ENCODE measurements at regions not wholly inside any gene's neighbourhood (a gene's known extent, or its start where the extent isn't known, plus 50 kb on each side); places are given as distances from the start of the nearest gene placed in this dataset.
"Not testable (repeated sequence)": the region's sequence is repeated elsewhere in the genome, so short reads cannot be mapped to it uniquely, and the experiment has no call there.

GRCh38 chr22:49519117-49519737, 308.4 kb downstream of the BRD1 start:
- no peak for DNase-seq

DNA sequence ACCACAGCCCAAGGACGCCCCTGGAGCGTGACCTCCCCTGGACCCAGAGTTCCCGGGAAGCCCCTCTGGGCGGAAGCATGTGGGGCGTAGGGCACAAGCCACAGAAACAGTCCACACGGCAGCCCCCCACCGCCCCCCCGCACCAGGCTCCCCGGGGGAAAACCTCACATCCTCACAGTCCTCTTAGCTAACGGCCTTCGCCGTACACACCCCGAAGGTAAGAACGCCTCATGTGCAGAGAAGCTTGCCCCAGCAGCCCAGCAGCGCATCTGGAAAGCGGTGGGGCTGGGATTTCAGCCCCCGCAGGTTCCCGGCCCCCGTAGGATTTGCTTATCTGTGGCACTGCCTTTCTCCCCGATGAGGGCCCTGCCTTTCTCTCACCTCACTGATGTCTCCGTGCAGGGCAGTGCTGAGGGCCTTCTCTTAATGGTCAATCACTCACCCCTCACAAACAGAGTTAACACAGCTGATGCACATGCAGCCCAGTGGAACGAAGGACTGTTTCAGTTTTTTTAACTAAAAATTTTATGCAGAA, 309.2 kb downstream of the BRD1 start:
- DNase-seq = no peak

DNA sequence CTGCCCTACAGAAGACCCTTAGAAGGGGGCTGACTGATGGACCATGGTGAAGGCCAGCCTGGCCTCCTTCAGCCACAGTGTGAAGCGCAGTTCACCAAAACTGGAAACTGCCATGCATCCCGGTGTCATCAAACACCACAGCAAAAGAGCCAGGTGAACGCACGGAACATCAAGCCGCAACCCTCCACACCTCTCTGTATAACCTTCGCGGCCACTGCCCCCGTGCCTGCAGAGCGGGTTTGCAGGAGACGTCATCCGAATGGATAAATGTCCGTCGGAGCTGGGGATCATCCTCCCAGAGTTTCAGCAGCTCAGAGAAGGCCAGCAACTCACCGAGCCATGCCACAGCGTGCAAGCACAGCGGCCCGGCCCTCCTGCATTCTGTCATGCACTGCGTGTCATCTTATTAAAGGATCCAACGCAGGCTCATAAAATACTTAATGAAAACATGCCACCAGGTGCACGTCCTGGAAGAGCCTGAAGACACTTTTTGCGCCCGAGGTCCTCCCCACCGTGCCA, 309.9 kb downstream of the BRD1 start:
- DNase-seq = no peak

DNA sequence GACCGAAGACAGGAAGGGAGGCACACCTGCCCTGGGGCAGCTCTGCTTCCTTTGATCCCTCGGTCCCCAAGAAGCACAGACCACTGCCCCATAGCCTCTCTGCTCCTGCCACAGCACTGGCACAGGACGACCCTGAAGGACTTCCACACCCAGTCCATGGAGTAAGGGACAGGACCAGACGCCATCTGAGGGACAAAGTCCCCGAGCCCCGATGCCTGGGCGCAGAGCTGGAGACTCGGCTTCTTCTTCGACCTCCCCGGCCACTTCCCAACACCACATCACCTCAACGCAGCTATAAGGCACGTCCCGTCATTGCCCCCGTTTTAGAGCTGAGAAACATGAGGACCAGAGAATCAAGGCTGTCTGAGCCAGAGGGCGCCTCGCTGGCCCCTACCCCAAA, 310.5 kb downstream of the BRD1 start:
- DNase-seq = no peak

DNA sequence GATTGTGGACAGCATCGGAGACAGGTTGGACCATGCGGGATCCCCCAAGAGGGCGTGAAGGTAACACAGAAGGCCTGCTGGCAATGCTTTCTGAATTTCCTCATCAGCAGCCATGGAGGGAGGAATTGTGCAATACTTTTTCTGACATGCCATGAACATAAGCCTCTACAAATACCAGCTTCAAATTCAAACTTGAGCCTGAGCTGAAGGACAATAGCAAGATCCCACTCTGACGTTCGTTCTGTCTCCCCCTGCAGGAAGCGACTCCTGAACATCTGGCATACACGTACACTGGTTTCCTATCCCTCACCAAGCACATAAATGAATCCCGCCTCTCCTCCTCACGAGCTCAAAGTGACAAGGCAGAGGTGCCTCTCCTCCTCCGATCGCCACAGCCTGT, 312.2 kb downstream of the BRD1 start:
- DNase-seq = no peak

- DNase-seq = no peak
These were observed 313.0 kb downstream of the BRD1 start for GRCh38 chr22:49514641-49515040.

- DNase-seq = no peak
These were observed 313.5 kb downstream of the BRD1 start for GRCh38 chr22:49514211-49514610.

- no peak for DNase-seq
These were observed 314.3 kb downstream of the BRD1 start for GRCh38 chr22:49513358-49513851.

- DNase-seq = no peak
These were observed 315.0 kb downstream of the BRD1 start for GRCh38 chr22:49512487-49513165.

GRCh38 chr22:49511393-49512189, 316.1 kb downstream of the BRD1 start:
- not testable (repeated sequence) for DNase-seq

DNA sequence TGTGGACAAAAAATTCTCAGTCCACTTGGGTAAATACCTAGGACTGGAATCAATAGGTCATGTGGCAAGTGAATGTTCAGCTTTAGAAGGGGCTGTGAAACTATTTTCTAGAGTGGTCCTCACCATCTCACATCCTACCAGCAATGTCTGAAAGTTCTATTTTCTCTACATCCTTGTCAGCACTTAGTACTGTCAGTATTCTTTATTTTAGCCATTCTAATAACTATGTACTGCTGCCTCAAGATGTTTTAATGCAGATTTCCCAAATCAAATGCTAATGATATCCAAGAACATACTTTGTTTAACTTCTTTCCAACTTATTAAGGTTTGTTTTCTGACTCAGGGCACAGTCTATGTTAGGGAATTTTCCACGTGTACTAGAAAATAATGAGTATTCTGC, 317.0 kb downstream of the BRD1 start:
- no peak for DNase-seq

DNA sequence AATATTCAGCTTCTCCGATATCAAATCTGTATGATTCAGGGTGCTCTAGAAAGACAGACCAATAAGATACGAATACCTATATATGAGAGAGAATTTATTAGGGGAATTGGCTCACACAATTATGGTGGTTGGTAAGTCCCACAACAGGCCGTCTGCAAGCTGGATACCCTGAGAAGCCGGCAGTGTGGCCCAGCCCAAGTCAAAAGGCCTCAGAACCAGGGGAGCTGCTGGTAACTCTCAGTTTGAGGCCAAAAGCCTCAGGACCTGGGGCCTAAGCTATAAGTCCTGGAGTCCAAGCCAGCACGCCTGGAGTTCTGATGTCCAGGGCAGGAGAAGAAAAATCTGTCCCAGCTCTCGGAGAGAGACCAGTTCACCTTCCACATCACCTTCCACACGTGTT, 318.7 kb downstream of the BRD1 start:
- no peak for DNase-seq

- no peak for DNase-seq
These were observed 319.1 kb downstream of the BRD1 start for GRCh38 chr22:49508561-49508960.

- no peak for DNase-seq
These were observed 319.9 kb downstream of the BRD1 start for GRCh38 chr22:49507607-49508292.

DNA sequence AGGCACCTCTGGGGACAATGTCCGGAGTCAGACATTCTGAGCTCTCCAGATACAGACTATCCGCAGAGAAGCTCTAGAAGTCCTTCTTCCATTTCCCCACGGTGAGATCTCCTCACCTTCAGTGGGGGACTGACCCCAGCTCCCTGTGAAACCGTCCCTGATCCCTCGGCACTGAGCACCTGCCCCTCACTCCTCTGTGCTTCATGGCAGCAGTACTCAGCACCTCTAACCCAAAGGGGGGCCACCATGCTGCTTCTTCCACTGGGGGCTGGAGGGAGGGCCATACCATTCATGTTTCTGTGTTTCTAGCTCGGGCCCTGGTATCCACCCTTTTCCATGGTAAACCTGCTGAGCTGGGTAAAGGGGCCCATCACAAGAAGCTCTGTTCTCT, 321.7 kb downstream of the BRD1 start:
- no peak for DNase-seq

DNA sequence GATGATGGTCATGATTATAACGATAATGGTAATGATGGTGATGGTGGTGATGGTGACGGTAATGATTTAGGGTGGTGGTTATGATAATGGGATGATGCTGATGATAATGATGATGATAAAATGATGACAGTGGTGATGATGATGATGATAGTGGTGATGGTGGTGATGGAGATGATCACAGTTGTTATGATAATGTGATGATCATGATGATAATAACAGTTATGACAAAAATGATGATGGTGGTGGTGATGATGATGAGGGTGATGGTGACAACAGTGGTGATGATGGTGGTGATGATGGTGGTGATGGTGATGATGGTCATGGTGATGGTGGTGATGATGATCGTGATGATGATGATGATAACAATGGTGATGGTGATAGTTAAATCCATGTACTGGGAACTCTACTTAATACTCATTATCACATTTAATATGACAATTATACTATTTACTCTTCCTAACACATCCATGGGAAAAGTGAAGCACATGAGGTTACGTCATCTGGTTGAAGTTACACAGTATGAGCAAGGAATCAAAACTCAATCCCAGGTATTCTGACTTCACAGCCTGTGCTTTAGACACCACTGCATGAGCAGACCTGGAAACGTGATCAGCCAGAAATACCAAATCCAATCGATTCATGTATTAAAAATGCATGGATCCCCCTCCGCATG, 322.2 kb downstream of the BRD1 start:
- DNase-seq = no peak

- DNase-seq = no peak
These were observed 323.7 kb downstream of the BRD1 start for GRCh38 chr22:49503896-49504521.

- no peak for DNase-seq
These were observed 324.4 kb downstream of the BRD1 start for GRCh38 chr22:49503321-49503720.

- no peak for DNase-seq
These were observed 325.4 kb downstream of the BRD1 start for GRCh38 chr22:49502126-49502826.

DNA sequence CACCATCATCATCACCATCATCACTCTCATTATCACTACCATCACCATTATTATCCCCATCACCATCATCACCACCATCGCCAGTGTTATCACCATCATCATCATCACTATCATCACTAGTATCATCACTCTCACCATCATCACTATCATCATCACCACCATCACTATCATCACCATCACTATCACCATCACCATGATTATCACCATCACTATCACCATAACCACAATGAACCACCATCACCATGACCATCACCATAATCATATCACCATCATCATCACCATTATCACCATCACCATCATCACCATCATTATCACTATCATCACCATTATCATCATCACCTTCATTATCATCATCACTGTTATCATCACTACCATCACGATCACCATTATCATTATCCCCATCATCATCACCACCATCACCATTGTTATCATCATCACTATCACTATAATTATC, 326.7 kb downstream of the BRD1 start:
- no peak for DNase-seq

- no peak for DNase-seq
These were observed 327.6 kb downstream of the BRD1 start for GRCh38 chr22:49500076-49500460.

All from femur (tissue), 1 donor.